Transverse colon (tissue), 4 donors: ENCODE measurements at regions not wholly inside any gene's neighbourhood (a gene's known extent, or its start where the extent isn't known, plus 50 kb on each side); places are given as distances from the start of the nearest gene placed in this dataset.

Experiments used
- POLR2AphosphoS5 ChIP-seq, 3 donors: sonication (generic); formaldehyde crosslinking; IDR thresholded peaks; one replicate each; pipeline ENCODE4 v1.6.1; 2016; ENCODE audit warnings: antibody characterized with exemption in 3 of 3
- TF ChIP-seq, protein P1 (sequence below), 5 experiments: fragments of 200-600 bp in 3 of 5; fragments of 450-650 bp in 2 of 5; sonication (generic) in 3 of 5; IDR thresholded peaks; 1 replicate in 2 of 5; 2 replicates in 3 of 5; pipeline ENCODE4 v1.5.1; 2016 to 2017; ENCODE audit warnings: antibody characterized with exemption in 5 of 5, inconsistent platforms in 3 of 5, mild to moderate bottlenecking in 2 of 5, moderate library complexity in 1 of 5

- TF ChIP-seq POLR2AphosphoS5 (IDR thresholded peaks at IDR 0.05) = no peak
- TF ChIP-seq, protein P1, sequence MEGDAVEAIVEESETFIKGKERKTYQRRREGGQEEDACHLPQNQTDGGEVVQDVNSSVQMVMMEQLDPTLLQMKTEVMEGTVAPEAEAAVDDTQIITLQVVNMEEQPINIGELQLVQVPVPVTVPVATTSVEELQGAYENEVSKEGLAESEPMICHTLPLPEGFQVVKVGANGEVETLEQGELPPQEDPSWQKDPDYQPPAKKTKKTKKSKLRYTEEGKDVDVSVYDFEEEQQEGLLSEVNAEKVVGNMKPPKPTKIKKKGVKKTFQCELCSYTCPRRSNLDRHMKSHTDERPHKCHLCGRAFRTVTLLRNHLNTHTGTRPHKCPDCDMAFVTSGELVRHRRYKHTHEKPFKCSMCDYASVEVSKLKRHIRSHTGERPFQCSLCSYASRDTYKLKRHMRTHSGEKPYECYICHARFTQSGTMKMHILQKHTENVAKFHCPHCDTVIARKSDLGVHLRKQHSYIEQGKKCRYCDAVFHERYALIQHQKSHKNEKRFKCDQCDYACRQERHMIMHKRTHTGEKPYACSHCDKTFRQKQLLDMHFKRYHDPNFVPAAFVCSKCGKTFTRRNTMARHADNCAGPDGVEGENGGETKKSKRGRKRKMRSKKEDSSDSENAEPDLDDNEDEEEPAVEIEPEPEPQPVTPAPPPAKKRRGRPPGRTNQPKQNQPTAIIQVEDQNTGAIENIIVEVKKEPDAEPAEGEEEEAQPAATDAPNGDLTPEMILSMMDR (IDR thresholded peaks at IDR 0.05) = no peak
Observed at GRCh38 chr11:100563541-100564280, 123.4 kb upstream of the ARHGAP42 start.
